ENCODE measurements at regions not wholly inside any gene's neighbourhood (a gene's known extent, or its start where the extent isn't known, plus 50 kb on each side); places are given as distances from the start of the nearest gene placed in this dataset.
"Not testable (repeated sequence)": the region's sequence is repeated elsewhere in the genome, so short reads cannot be mapped to it uniquely, and the experiment has no call there.

DNA sequence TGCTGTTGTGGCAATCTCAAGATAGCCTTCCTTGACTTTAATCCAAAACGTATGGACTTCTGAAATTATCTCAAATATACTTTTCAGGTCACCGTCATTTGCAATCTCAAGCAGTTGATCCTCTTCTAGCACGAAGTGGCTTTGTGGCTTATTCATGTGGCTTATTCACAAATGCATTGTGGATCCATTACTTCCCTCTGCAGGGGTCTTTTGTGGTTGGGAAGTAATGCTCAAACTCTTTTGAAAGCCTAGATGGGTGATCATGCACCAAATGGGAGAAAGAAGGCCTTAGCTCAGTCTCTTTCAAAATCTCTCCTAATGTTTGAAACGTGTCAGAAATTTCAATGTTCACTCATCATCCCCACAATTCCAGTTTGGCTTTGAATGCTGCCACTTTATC, 597.2 kb upstream of the CDH10 start:
- no peak for FAIRE-seq
- DNase-seq (ENCODE audit: insufficient read length) = no peak
- TF ChIP-seq POLR2AphosphoS5 (IDR thresholded peaks at IDR 0.05; ENCODE audit: low read depth, low read length) = no peak

DNA sequence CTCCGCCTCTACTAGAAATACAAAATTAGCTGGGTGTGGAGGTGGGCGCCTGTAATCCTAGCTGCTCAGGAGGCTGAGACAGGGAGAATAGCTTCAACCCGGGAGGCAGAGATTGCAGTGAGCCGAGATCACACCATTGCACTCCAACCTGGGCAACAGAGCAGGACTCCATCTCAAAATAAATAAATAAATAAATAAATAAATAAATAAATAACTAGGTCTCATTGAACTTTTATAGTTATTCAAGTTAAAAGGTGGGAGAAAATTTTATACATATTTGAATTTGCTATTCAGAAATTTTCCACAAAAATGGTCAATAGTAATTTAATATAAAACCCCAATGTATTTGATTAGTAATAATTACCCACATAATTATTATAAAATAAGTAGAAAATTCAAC, 593.9 kb upstream of the CDH10 start:
- DNase-seq (ENCODE audit: insufficient read length); FAIRE-seq: not testable (repeated sequence)

DNA sequence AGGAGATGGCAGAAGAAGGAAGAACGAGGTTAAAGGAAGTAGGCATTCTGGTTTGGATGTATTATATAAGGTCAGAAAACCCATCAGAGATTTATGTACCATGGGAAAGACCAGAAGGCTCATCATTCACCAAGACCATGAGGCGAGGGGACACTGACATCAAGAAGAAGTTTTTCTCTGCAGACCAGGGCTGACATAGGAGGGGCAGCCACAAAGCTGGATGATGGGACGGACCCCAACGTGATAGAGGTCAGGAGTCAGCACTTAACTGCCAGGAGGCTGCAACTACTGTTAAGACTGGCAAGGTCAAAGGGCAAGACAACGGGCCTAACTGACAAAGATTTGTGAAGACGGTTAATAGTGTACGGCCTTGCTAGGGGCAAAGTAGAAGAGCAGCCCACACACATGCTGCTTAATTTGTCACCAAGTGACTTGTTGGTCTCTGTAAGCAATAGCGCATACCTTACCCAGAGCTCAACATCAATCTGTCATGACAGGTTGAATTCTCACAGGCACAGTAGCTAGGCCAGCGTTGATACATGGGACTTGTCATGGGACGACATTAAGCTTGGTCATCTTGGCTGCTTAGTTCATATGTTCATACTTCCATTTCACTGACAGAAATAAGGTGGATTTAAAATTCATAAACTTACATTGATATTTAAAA, 579.7 kb upstream of the CDH10 start:
- no peak for FAIRE-seq
- no peak for DNase-seq (ENCODE audit: insufficient read length)

DNA sequence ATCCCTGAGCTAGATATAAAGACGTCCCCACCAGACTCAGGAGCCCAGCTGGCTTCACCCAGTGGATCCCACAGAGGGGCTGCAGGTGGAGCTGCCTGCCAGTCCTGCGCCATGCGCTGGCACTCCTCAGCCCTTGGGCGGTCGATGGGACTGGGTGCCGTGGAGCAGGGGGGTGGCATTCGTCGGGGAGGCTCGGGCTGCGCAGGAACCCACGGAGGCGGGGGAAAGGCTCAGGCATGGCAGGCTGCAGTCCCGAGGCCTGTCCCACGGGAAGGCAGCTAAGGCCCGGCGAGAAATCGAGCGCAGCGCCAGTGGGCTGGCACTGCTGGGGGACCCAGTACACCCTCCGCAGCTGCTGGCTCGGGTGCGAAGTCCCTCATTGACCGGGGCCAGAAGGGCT, 555.1 kb upstream of the CDH10 start:
- FAIRE-seq; DNase-seq (ENCODE audit: insufficient read length): not testable (repeated sequence)

More for the DNA sequence above, 579.7 kb upstream of the CDH10 start:
- TF ChIP-seq TAF1 (IDR thresholded peaks at IDR 0.05; ENCODE audit: borderline replicate concordance, low read depth, low read length) (no peak), POLR2AphosphoS5 (IDR thresholded peaks at IDR 0.05; ENCODE audit: low read depth, low read length) (no peak), POLR2A (IDR thresholded peaks at IDR 0.05; ENCODE audit: low read depth, low read length) (no peak)

DNA sequence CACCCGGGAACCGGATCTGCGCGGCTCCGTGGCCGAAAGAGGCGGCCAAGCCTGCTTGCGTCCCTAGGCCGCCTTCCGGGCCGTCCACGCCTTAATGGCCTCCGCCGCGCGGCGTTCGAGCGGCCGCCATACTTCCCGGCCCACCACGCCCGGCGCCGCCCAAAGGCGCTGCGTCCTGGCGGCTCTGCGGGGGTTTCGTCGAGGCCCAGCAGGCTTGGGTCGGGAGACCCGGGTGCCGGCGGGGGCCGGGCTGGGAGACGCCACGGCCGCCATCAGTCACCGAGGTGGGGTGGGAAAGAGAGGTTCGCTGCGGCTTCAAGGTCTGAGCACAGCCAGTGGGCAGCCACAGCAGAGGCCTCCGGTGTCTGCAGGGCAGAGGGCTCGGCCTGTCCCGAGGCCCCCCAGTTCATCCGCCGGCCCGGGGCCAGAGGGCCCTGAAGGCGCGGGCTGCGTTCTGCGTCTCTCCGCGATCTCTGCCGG, 545.8 kb upstream of the CDH10 start:
- FAIRE-seq (no peak), DNase-seq (ENCODE audit: insufficient read length) (no peak)
- TF ChIP-seq POLR2A (IDR thresholded peaks at IDR 0.05; ENCODE audit: low read depth, low read length) (no peak), TAF1 (IDR thresholded peaks at IDR 0.05; ENCODE audit: borderline replicate concordance, low read depth, low read length) (no peak)

DNA sequence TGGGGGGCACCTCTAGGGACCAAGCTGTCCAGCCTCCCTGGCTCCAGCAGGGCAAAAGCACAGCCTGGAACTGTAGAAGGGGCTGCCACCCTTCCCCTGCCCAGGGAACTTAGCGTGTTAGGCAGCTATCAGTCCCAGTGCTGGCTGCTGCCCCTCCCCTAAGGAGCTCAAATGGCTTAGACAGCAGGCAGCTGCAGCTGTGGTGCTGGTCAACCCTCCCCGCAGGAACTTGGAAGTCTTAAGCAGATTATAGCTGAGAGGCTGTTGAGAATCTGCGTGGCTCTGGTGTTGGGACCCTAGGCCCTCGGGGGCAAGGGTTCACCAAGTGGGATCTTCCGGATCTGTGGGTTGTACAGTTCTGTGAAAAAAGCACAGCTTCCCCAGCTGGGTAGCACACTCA, 536.5 kb upstream of the CDH10 start:
- DNase-seq (ENCODE audit: insufficient read length) (no peak), FAIRE-seq (no peak)
- no peak for TF ChIP-seq POLR2A (IDR thresholded peaks at IDR 0.05; ENCODE audit: low read depth, low read length)
- no peak for TF ChIP-seq TAF1 (IDR thresholded peaks at IDR 0.05; ENCODE audit: borderline replicate concordance, low read depth, low read length)
- no peak for TF ChIP-seq POLR2AphosphoS5 (IDR thresholded peaks at IDR 0.05; ENCODE audit: low read depth, low read length)

DNA sequence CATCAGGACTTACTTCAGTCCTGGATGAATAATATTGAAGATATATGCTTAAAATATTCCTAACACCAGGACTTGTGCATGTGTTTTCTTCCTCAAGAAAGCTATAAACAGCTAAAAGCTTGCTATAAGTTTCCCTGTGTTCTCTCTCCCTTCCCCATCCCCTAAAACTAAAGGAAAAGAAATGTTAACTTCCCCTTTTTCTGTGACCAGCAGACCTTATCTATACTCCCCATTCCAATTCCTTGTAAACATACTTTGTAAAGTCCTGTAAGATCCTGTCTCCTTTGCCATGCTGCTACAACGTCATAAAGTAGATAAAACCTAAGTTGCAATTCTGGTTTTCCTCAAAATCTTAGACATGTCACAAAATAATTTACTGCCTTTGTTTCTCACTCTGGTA, 517.8 kb upstream of the CDH10 start:
- DNase-seq (ENCODE audit: insufficient read length) = not testable (repeated sequence)

DNA sequence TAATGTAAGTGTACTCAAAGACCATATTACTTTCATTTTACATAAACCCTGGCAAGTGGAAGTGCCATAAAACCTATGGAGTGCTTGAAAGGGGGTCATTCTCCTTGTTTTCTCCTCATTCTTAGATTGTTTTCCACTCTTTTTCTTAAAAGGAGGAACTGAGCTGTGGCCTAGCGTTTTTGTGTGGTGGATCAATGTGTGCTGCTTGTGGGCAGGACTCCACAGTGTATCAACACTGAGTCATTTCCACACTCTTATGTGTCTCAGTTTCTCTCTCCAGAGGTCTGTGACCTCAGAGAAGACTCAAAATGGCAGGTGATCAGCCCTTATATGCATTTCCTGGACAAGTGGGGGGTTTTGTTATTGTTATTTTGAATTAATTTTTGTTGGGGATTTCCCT, 516.1 kb upstream of the CDH10 start:
- TF ChIP-seq POLR2A (IDR thresholded peaks at IDR 0.05; ENCODE audit: low read depth, low read length) (no peak), TAF1 (IDR thresholded peaks at IDR 0.05; ENCODE audit: borderline replicate concordance, low read depth, low read length) (no peak)
- DNase-seq (ENCODE audit: insufficient read length) (no peak), FAIRE-seq (no peak)

More for the DNA sequence above, 517.8 kb upstream of the CDH10 start:
- FAIRE-seq = not testable (repeated sequence)

DNA sequence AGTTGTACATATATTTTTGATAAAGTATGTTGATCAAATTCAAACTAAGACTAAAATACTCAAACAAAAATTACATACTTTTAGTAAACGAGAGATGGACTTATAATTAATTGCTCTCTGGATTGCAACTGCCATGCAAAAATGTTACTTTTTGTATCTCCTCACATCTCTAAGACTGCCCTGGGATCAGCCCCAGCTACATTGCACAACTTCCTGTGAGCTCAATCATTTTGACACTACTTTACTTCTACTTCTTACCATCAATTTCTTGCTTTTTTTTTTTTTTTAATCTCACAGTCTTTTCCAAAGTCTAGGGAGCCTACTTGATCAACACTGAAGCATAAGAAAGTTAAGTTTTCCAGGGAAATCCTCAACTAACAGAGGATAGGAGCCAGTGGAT, 506.0 kb upstream of the CDH10 start:
- DNase-seq (ENCODE audit: insufficient read length) = no peak
- FAIRE-seq = no peak
- TF ChIP-seq POLR2AphosphoS5 (IDR thresholded peaks at IDR 0.05; ENCODE audit: low read depth, low read length) = no peak
- no peak for TF ChIP-seq TAF1 (IDR thresholded peaks at IDR 0.05; ENCODE audit: borderline replicate concordance, low read depth, low read length)
- no peak for TF ChIP-seq POLR2A (IDR thresholded peaks at IDR 0.05; ENCODE audit: low read depth, low read length)

DNA sequence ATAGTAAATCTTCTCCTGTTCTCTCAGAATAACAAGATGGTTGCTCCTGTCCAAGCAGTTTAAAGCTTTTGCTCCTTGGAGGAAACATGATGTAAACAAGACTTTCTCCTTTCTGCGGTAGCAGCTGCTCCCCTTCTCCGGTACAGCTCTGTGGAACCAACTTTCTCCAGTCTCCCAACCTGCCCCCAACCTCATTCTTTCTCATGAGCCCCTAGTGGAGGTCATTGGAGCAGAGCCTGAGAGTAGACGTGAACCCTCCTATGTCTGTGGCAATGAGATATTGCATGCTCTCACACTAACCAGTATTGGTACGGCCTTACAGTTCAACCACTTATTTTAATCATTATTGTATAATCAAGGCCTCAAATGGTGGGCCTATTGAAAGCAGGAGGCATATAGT, 483.8 kb upstream of the CDH10 start:
- DNase-seq (ENCODE audit: insufficient read length) = no peak
- FAIRE-seq = no peak
- TF ChIP-seq POLR2A (IDR thresholded peaks at IDR 0.05; ENCODE audit: low read depth, low read length) (no peak), TAF1 (IDR thresholded peaks at IDR 0.05; ENCODE audit: borderline replicate concordance, low read depth, low read length) (no peak), POLR2AphosphoS5 (IDR thresholded peaks at IDR 0.05; ENCODE audit: low read depth, low read length) (no peak)

DNA sequence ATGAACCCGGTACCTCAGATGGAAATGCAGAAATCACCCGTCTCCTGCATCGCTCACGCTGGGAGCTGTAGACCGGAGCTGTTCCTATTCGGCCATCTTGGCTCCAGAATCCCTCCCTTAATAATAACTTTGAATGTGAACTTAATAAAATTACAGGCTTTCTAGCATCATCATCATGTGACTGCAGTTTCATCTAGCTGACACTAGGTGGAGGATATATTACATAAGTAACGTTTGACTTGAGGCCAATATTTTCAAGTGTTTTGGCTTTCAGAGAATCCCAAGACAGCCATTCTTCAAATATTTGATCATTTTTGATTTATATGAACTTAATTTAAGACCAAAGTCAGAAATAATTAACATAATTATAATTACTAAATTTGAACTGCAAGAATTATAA, 474.9 kb upstream of the CDH10 start:
- TF ChIP-seq TAF1 (IDR thresholded peaks at IDR 0.05; ENCODE audit: borderline replicate concordance, low read depth, low read length) = no peak
- no peak for TF ChIP-seq POLR2A (IDR thresholded peaks at IDR 0.05; ENCODE audit: low read depth, low read length)
- TF ChIP-seq POLR2AphosphoS5 (IDR thresholded peaks at IDR 0.05; ENCODE audit: low read depth, low read length) = no peak
- DNase-seq (ENCODE audit: insufficient read length) (no peak), FAIRE-seq (no peak)

DNA sequence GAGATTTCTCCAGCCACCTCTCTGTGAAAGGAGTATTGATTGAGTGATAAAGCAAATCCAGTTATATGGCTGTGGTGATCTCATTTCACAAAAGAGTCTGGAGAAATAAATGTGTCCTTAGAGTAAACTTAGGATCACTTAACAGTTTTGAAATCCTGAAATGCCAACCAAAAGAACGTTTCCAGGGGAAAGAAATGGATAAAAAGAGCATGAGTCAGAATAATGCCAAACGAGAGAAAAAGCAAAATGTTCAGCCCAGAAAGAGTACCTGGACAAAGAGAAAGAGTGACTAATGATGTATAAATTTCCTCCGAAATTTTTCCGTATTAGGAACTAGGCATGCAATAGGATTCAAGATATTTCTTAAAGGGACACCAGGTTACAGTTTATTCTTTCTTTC, 463.1 kb upstream of the CDH10 start:
- DNase-seq (ENCODE audit: insufficient read length) (no peak), FAIRE-seq (no peak)
- TF ChIP-seq POLR2A (IDR thresholded peaks at IDR 0.05; ENCODE audit: low read depth, low read length) (no peak), TAF1 (IDR thresholded peaks at IDR 0.05; ENCODE audit: borderline replicate concordance, low read depth, low read length) (no peak), POLR2AphosphoS5 (IDR thresholded peaks at IDR 0.05; ENCODE audit: low read depth, low read length) (no peak)

DNA sequence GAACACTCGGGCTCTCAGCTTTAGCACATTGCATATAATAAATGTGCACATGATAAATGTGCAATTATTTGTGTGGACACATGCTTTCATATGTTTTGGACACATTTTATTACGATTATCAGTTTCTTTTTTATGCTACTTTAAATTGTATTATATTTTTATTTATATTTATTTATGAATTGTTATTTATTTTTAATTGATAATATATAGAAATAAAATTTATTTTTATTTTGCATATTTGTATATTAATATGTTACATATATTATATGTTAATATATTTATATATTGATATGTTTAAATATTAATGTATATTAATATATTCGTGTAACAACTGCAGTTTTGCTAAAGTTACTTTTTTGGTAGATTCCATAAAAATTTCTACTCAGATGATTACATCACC, 454.8 kb upstream of the CDH10 start:
- TF ChIP-seq TAF1 (IDR thresholded peaks at IDR 0.05; ENCODE audit: borderline replicate concordance, low read depth, low read length) (no peak), POLR2AphosphoS5 (IDR thresholded peaks at IDR 0.05; ENCODE audit: low read depth, low read length) (no peak), POLR2A (IDR thresholded peaks at IDR 0.05; ENCODE audit: low read depth, low read length) (no peak)
- no peak for DNase-seq (ENCODE audit: insufficient read length)
- FAIRE-seq = no peak
